HL-60 (cell line): ENCODE measurements at regions not wholly inside any gene's neighbourhood (a gene's known extent, or its start where the extent isn't known, plus 50 kb on each side); places are given as distances from the start of the nearest gene placed in this dataset.

ENCODE experiments used
- CTCF ChIP-seq: IDR thresholded peaks from one replicate; pipeline ENCODE4 v1.5.1; 2011; ENCODE audit warnings: low read length, control low read depth, inconsistent platforms; ENCODE audit not compliant: insufficient read depth
- GABPA ChIP-seq: IDR thresholded peaks from 2 replicates; pipeline ENCODE4 v1.6.1; 2012; ENCODE audit warnings: low read depth
- POLR2AphosphoS5 ChIP-seq: IDR thresholded peaks from 2 replicates; pipeline ENCODE4 v1.6.1; 2012; ENCODE audit warnings: low read depth
- REST ChIP-seq: IDR thresholded peaks from 2 replicates; pipeline ENCODE4 v1.6.1; 2012; ENCODE audit warnings: low read depth; ENCODE audit not compliant: insufficient replicate concordance

- TF ChIP-seq CTCF (no peak), POLR2AphosphoS5 (no peak), REST (no peak), GABPA (no peak)
Observed at GRCh38 chr10:58996866-58997265, 179.6 kb upstream of the PHYHIPL start.
